ENCODE measurements at regions not wholly inside any gene's neighbourhood (a gene's known extent, or its start where the extent isn't known, plus 50 kb on each side); places are given as distances from the start of the nearest gene placed in this dataset.
"Not testable (repeated sequence)": the region's sequence is repeated elsewhere in the genome, so short reads cannot be mapped to it uniquely, and the experiment has no call there.

- Mint-ChIP-seq H3K4me3 (no peak overlapping the region), H3K27me3 (no peaks in the 10 kb centered on the region), H3K4me1 (no peaks in the 10 kb centered on the region), H3K36me3 (ENCODE audit: low read depth) (no peaks in the 10 kb centered on the region), H3K27ac (no peak overlapping the region), H3K9me3 (ENCODE audit: low read depth) (no peaks in the 10 kb centered on the region)
- intact Hi-C loops (cut with DNase I, micrococcal nuclease), result no loop called here
- ATAC-seq (no peak), DNase-seq (no peak)
- ChIA-PET CTCF (no interaction called here), POLR2A (no interaction called here)
Observed at GRCh38 chrX:62931625-62932024, 419.5 kb downstream of the SPIN4 start.

- DNase-seq (no peak), ATAC-seq (no peak)
- no peaks in the 10 kb centered on the region for H3K4me1 Mint-ChIP-seq
- no peaks in the 10 kb centered on the region for H3K36me3 Mint-ChIP-seq (ENCODE audit: low read depth)
- no peak overlapping the region for H3K4me3 Mint-ChIP-seq
- intact Hi-C loops (cut with DNase I, micrococcal nuclease), result no loop called here
- H3K9me3 Mint-ChIP-seq (ENCODE audit: low read depth), result no peaks in the 10 kb centered on the region
- POLR2A ChIA-PET, result no interaction called here
- no peak overlapping the region for H3K27ac Mint-ChIP-seq
- CTCF ChIA-PET, result interaction anchor here (0.6 kb wide), 1 partner anchor 17 kb away, joined by 3 read pairs; no protein-coding TSS in a partner anchor
- H3K27me3 Mint-ChIP-seq, result no peaks in the 10 kb centered on the region
Observed at GRCh38 chrX:62928906-62929305, 422.2 kb downstream of the SPIN4 start.

GRCh38 chrX:62923093-62923492 lies 428.0 kb downstream of the SPIN4 start:
- Mint-ChIP-seq H3K27ac (no peak overlapping the region), H3K4me3 (no peak overlapping the region), H3K4me1 (no peaks in the 10 kb centered on the region), H3K36me3 (ENCODE audit: low read depth) (no peaks in the 10 kb centered on the region), H3K27me3 (no peaks in the 10 kb centered on the region), H3K9me3 (ENCODE audit: low read depth) (no peaks in the 10 kb centered on the region)
- DNase-seq, result no peak
- POLR2A ChIA-PET, result no interaction called here
- intact Hi-C loops (cut with DNase I, micrococcal nuclease), result no loop called here
- CTCF ChIA-PET, result no interaction called here
- no peak for ATAC-seq

GRCh38 chrX:62906200-62906599 lies 444.9 kb downstream of the SPIN4 start:
- H3K9me3 Mint-ChIP-seq (ENCODE audit: low read depth); ATAC-seq; CTCF ChIA-PET; intact Hi-C loops (cut with DNase I, micrococcal nuclease); H3K27me3 Mint-ChIP-seq; DNase-seq; H3K4me1 Mint-ChIP-seq; POLR2A ChIA-PET; H3K36me3 Mint-ChIP-seq (ENCODE audit: low read depth); H3K27ac Mint-ChIP-seq; H3K4me3 Mint-ChIP-seq: not testable (repeated sequence)

All from activated CD4-positive, alpha-beta T cell treated with anti-CD3 and anti-CD28 coated beads for 36 hours (primary cell).